Lung (tissue), 11 donors: ENCODE measurements at regions not wholly inside any gene's neighbourhood (a gene's known extent, or its start where the extent isn't known, plus 50 kb on each side); places are given as distances from the start of the nearest gene placed in this dataset.

Experiments
- ATAC-seq: fragments of 200-7000 bp; cut with Tn5 transposase; one replicate; pipeline ENCODE4 v1.9.1; 2020; ENCODE audit warnings: moderate number of reproducible peaks; ENCODE audit not compliant: insufficient read depth, low FRiP score
- DNase-seq, 3 donors: peaks; one replicate each; pipeline ENCODE4 v3.0.0-alpha.2; 2013 to 2017
- H3K27ac ChIP-seq, 2 donors: one replicate each; pipeline ENCODE4 v1.5.1; 2013; ENCODE audit warnings: mild to moderate bottlenecking in 2 of 2, moderate library complexity in 2 of 2, control low read depth in 1 of 2, inconsistent platforms in 1 of 2, low read depth in 1 of 2, low read length in 1 of 2
- H3K27me3 ChIP-seq, 3 donors: one replicate each; pipeline ENCODE4 v1.5.1; 2013; ENCODE audit warnings: low read length in 2 of 3; ENCODE audit not compliant: control insufficient read depth in 3 of 3, insufficient read depth in 3 of 3
- H3K36me3 ChIP-seq, 4 donors: one replicate each; pipeline ENCODE4 v1.5.1; 2013; ENCODE audit warnings: low read length in 4 of 4, mild to moderate bottlenecking in 1 of 4, moderate library complexity in 1 of 4; ENCODE audit not compliant: control insufficient read depth in 4 of 4, insufficient read depth in 4 of 4
- H3K4me1 ChIP-seq, 5 donors: one replicate each; pipeline ENCODE4 v1.5.1; 2013; ENCODE audit warnings: low read length in 5 of 5, mild to moderate bottlenecking in 2 of 5, moderate library complexity in 1 of 5; ENCODE audit not compliant: control insufficient read depth in 5 of 5, insufficient read depth in 5 of 5
- H3K4me3 ChIP-seq: one replicate; pipeline ENCODE4 v1.5.1; 2013; ENCODE audit warnings: mild to moderate bottlenecking, control low read depth, moderate library complexity
- H3K9ac ChIP-seq, 2 donors: one replicate each; pipeline ENCODE4 v1.5.1; 2013; ENCODE audit warnings: low read length in 2 of 2, control low read depth in 1 of 2; ENCODE audit not compliant: insufficient read depth in 1 of 2
- H3K9me3 ChIP-seq, 4 donors: one replicate each; pipeline ENCODE4 v1.5.1; 2013; ENCODE audit warnings: low read length in 3 of 4, mild to moderate bottlenecking in 1 of 4, moderate library complexity in 1 of 4; ENCODE audit not compliant: control insufficient read depth in 4 of 4, insufficient read depth in 3 of 4
- CTCF ChIP-seq: IDR thresholded peaks from 2 replicates; pipeline ENCODE4 v1.5.1; 2012; ENCODE audit warnings: mild to moderate bottlenecking; ENCODE audit errors: control extremely low read depth, extremely low read depth
- WGBS, 2 donors: extraction: QIAGEN DNeasy Blood & Tissue Kit; methylation state at CpG; one replicate each; pipeline ENCODE4 v1.1.7; 2013; 5-methylcytosine and 5-hydroxymethylcytosine counted together
- donor health status: control.
- donor health status: control.
- donor health status: Bipolar disorder and iron deficiency.
- donor health status: healthy.
- donor health status: DM: yes; HTN: yes; CAD: no.

- Histone ChIP-seq H3K4me1 (no peaks in the 10 kb centered on the region), H3K9ac (no peak overlapping the region), H3K9me3 (peaks cover 0 to 4% (median 2%) of the 10 kb centered on the region in 4 donors), H3K4me3 (no peak overlapping the region), H3K27ac (no peak overlapping the region), H3K36me3 (no peaks in the 10 kb centered on the region), H3K27me3 (no peaks in the 10 kb centered on the region)
- no peak for TF ChIP-seq CTCF
- WGBS, 2 donors = 69 to 78% methylated on average over 4 of the region's 4 CpGs
- DNase-seq (peak in 2 of 3 donors; percentile 17 to 19), ATAC-seq (no peak)
Observed at GRCh38 chr20:16672299-16672698, 57.5 kb upstream of the SNRPB2 start.

GRCh38 chr20:16671753-16672152 is 58.1 kb upstream of the SNRPB2 start:
- ATAC-seq = no peak
- H3K9me3 ChIP-seq = peaks cover 0 to 4% (median 1%) of the 10 kb centered on the region in 4 donors
- no peaks in the 10 kb centered on the region for H3K27me3 ChIP-seq
- H3K27ac ChIP-seq = no peak overlapping the region
- no peak for TF ChIP-seq CTCF
- H3K9ac ChIP-seq = no peak overlapping the region
- peak in 2 of 3 donors; percentile 47 to 64 for DNase-seq
- no peak overlapping the region for H3K4me3 ChIP-seq
- H3K36me3 ChIP-seq = no peaks in the 10 kb centered on the region
- 70 to 76% methylated on average over 4 of the region's 4 CpGs for WGBS, 2 donors
- H3K4me1 ChIP-seq = no peaks in the 10 kb centered on the region

- DNase-seq (no peak), ATAC-seq (no peak)
- Histone ChIP-seq H3K36me3 (no peaks in the 10 kb centered on the region), H3K27ac (no peak overlapping the region), H3K27me3 (no peaks in the 10 kb centered on the region), H3K4me1 (peaks cover 0 to 7% (median 0%) of the 10 kb centered on the region in 5 donors), H3K9me3 (no peaks in the 10 kb centered on the region), H3K4me3 (no peak overlapping the region), H3K9ac (no peak overlapping the region)
- TF ChIP-seq CTCF = no peak
- 48 to 64% methylated on average over 3 of the region's 3 CpGs for WGBS, 2 donors
Observed at GRCh38 chr20:16666272-16666671, 63.6 kb upstream of the SNRPB2 start.

- Histone ChIP-seq H3K4me1 (peaks cover 0 to 7% (median 0%) of the 10 kb centered on the region in 5 donors), H3K9ac (no peak overlapping the region), H3K9me3 (no peaks in the 10 kb centered on the region), H3K36me3 (no peaks in the 10 kb centered on the region), H3K27ac (no peak overlapping the region), H3K4me3 (no peak overlapping the region), H3K27me3 (no peaks in the 10 kb centered on the region)
- DNase-seq = no peak
- 84 to 89% methylated on average over 4 of the region's 4 CpGs for WGBS, 2 donors
- no peak for TF ChIP-seq CTCF
- no peak for ATAC-seq
Observed at GRCh38 chr20:16664020-16664419, 65.8 kb upstream of the SNRPB2 start.
